NCI-H2196 (cell line): ENCODE measurements at regions not wholly inside any gene's neighbourhood (a gene's known extent, or its start where the extent isn't known, plus 50 kb on each side); places are given as distances from the start of the nearest gene placed in this dataset.
"Not testable (repeated sequence)": the region's sequence is repeated elsewhere in the genome, so short reads cannot be mapped to it uniquely, and the experiment has no call there.

ENCODE experiments used
- DNase-seq: peaks from one replicate; lab custom pipeline; 2025; ENCODE audit not compliant: unreplicated experiment; lab: John Stamatoyannopoulos, UW

- DNase-seq = no peak
Measured at GRCh38 chr2:120647487-120647886, 88.2 kb upstream of the GLI2 start.

- DNase-seq = not testable (repeated sequence)
Measured at GRCh38 chr2:120649381-120649780, 86.3 kb upstream of the GLI2 start.

- no peak for DNase-seq
Measured at GRCh38 chr2:120650022-120650644, 85.5 kb upstream of the GLI2 start.

DNA sequence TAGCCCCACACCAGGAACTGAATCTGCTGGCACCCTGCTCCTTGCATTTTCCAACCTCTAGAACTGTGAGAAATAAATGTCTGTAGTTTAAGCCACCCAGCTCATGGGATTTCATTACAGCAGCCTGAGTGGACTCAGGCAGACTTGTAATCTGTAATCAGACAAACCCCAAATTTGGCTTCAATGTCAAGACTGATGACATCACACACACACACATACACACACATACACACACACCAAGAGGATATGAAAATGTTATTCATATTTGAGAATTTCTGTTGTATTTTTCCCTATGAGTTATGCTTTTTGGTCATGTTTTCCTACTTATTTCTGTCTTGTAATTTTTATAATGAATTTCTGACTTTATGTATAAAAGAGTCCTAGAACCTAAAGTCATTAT, 83.8 kb upstream of the GLI2 start:
- DNase-seq = no peak

- no peak for DNase-seq
Measured at GRCh38 chr2:120653046-120653445, 82.6 kb upstream of the GLI2 start.

DNA sequence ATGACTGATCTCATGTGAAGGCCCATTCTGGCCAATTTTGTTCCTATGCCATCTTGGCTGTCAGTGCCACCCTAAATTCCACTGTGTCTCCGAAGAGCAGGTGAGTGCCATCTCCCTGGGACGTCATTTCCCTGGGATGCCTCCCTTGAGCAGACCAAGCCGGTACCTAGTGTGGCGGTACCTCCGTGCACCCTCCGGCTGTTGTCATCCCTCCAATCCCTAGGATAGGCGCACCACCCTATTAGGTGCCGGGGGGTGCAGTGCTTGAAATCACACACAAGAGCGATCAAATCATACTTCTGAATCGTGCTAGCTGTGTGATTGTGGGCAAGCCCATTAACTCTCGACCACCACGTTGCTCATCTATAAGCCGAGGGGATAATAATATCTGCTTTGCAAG, 81.8 kb upstream of the GLI2 start:
- no peak for DNase-seq

GRCh38 chr2:120654381-120655134, 81.1 kb upstream of the GLI2 start:
- no peak for DNase-seq

GRCh38 chr2:120656273-120656950, 79.3 kb upstream of the GLI2 start:
- no peak for DNase-seq

DNA sequence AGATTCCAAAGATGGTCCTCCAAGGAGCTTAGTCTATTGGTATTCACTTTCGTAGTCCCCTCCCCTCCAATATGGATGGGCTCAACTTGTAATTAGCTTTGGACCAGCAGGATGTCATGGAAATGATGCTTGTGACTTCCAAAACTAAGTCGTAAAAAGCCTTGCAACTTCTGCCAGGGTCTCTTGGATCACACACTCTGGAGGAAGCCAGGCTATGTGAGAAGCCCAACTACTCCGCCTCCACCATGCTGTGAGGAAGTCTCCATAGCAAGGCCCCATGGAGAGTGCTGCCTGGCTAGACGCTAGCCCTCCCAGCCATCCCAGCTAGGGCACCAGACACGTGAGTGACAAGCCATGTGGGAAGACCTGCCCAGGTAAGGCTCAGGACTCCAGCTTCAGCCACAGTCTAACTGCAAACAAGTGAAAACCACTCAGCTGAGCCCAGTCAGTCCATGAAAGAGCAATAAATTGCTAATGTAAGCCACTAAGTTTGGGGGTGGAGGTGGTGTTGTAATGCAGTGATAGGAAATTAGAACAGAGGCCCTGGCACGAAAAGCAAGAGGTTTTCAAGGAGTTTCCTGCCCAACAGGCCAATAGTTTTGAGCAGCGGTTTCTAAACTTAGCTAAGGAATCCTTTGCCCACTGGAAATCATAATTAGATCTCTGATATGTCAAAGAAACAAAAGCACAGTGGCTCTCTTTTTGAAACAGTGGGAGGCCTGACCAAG, 77.5 kb upstream of the GLI2 start:
- no peak for DNase-seq

DNA sequence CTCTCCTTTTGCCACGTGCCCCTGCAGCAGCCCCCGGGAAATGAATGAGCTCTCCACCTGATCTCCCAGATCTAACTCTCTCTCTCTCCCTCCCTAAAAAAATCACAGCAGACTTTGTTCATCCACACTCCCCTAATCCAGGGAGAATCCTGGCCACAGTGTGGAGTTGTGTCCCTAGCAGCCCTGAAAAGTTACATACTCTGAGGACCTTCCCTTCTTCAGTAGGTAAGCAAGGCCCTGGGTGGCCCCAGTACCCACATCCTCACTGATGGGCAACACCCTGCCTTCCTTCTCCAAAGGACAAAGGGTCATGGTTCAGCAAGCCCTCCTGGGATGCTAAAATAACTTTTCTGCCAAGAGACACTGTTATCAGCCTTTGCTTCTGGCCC, 76.9 kb upstream of the GLI2 start:
- DNase-seq = no peak

GRCh38 chr2:120659275-120659977, 76.2 kb upstream of the GLI2 start:
- no peak for DNase-seq

DNA sequence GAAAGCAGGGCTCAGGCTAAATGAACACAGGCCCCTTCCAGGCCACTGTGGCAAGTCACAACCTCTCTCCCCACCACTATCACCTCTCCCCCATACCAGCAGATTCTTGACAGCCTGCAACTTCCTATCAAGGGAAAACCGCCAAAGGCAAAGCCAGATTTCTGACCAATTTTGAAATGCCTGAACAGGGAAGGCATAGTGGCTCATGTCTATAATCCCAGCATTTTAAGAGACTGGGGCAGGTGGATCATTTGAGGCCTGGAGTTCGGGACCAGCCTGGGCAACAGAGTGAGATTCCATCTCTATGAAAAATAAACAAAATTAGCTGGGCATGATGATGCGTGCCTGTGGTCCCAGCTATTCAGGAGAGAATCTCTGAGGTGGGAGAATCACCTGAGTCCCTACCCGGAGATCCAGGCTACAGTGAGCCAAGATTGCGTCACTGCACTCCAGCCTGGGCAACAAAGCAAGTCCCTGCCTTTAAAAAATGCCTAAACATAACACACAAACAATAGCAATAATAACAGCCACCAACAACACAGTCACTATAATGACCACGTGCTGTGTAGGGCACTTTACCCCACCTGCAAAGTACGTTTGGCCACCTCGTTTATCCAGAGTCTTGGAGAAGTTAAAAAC, 75.5 kb upstream of the GLI2 start:
- no peak for DNase-seq

DNA sequence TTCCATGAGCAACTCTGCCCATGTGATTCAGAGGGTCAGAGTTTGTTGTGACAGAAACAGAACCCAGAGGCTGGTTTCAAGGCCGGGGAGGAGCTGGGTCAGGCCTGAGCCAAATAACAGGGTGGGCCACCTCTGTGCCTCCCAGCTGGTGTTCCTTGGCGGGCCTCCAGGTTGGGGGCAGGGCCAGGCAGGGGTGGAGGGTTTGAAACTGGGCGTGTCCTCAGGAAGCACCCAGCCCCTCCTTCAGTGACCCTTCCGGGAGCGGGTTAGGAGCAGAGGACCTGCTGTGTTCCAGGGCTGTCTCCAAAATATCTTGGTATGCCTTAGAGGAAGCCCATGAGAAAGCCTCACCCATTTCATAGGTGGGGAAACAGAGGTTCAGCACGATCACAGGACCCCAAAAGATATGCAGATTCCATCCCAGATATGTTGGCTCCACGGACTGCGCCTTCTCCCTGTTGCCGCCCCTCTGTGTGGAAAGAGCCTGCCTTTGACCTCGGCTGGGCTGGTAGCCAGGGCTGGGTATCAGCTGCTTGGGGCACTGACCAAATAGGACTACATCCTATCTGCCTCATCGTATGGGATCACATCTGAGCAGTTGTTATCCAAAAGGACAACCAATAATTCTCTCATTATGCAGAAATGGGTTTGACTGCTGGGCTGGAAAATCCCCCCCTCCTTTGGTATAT, 74.8 kb upstream of the GLI2 start:
- DNase-seq = no peak

DNA sequence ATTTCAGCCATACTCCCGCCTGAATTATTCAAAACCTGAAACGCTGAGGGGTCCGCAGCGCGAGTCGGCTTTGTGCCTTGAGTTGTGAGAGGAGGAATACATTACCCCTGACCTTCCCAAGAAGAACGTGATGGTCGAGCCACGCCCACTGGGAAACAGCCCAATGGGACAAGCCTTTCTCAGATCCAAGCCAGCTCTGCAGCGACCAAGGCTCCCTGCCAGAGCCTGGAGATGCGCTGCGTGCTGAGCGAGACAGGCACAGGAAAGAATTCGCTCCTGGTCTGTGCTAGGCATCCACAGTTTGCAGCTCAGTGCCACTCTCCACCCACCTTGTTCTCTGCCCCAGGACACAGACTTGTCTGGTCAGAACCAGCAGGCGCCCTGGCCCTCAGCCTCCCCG, 74.1 kb upstream of the GLI2 start:
- DNase-seq = peak; percentile 15

DNA sequence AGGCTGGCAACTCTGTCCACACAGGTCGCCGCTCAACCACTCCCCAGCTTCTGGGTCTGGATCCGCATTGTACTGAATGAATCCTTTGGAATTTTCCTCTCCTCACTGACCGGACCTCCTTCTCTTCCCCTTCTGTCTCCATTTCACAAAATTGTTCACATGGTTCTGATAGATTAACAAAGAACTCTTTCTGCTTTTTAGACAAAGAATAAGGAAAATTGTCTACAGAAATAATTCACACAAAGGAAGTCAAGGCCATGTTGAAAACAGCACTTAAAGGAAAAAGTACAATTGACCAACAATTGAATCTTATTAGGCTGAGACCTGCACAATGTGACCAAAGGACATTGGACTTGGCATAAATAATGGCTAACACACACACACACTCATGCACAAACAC, 73.6 kb upstream of the GLI2 start:
- DNase-seq = no peak

DNA sequence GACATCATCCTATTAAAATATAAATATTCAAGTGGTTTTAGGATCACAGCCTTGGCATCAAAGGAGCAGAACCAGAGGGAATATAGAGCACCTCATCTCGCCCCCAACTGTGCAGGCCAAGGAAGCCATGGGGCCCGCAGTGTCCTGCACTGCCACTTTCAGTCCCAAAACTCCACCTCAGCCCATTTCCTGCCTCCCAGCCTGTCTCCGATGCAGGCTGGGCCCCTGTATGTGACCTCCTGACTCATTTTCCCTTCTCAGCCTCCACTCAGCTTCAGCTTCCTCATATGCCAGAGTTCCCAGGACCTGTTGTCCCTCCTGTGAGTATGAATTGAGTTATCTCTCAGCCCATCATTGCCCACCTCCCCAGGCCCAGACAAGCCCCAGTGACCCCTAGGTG, 72.9 kb upstream of the GLI2 start:
- no peak for DNase-seq

GRCh38 chr2:120666433-120666832, 69.2 kb upstream of the GLI2 start:
- no peak for DNase-seq

DNA sequence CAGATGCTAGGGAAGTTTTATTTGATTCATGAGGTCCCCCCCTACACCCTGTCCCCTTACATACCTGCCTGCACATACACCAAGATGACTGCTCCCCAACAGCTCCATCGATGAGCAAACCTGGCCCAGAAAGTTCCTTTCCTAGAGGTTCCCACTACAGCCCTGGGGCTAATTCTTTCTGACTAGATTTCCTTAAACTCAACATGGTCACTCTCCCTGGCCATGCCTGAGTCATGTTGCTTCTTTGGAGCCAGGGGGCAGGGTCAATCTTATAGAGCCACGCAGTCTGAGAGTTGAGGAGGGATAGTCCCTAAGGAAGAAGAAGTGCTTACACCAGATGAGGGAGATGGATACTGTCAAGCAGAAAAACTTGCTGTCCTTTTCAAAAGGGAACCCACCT, 67.7 kb upstream of the GLI2 start:
- no peak for DNase-seq

DNA sequence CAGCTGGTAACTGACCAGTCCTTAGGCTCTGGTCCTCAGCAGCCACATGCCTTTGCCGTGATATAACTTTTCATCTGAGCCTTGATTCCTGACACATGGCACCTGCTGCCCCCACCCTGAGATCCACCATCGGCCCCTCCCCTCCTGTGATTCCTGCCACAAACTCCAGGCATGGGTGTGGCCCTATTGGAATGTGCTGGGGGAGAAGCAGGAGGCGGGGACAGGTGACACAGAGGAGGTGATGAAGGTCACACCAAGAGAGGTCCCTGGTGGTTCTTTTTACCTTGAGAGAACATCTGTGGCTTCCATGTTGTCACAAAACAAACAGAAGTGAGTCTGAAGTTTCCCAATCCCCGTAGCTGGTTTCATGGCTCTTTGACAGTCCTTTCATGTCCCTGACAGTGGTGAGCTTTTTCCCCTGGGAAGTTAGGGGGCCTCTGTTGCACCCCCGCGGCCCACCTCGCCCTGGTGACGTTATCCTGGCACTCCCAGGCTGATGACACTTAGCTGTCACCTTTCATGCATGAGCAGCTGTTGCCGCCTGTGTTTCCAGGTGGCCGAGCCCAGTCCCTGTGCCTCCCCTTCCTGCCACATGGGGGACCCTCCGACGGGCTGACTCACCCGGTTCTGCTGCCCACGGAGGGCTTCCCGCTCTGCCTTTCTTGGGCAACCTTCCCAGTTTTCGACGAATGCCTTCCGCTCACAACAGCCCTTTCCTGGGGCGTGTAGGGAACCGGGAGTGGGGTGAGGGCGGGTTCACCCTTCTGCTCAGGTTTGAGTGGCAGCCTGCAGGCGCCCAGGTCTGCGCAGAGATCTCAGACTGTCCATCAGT, 66.3 kb upstream of the GLI2 start:
- no peak for DNase-seq
